Prostate gland (tissue), 2 donors: ENCODE measurements at regions not wholly inside any gene's neighbourhood (a gene's known extent, or its start where the extent isn't known, plus 50 kb on each side); places are given as distances from the start of the nearest gene placed in this dataset.
"Not testable (repeated sequence)": the region's sequence is repeated elsewhere in the genome, so short reads cannot be mapped to it uniquely, and the experiment has no call there.

Source experiments
- CTCF ChIP-seq, 4 experiments: fragments of 200-600 bp in 2 of 4; fragments of 450-650 bp in 2 of 4; sonication (generic) in 2 of 4; IDR thresholded peaks; 1 replicate in 3 of 4; 2 replicates in 1 of 4; pipeline ENCODE4 v1.5.1; 2016 to 2019; ENCODE audit warnings: antibody characterized with exemption in 4 of 4, mild to moderate bottlenecking in 2 of 4, moderate library complexity in 2 of 4
- POLR2A ChIP-seq: fragments of 450-650 bp; IDR thresholded peaks from one replicate; pipeline ENCODE4 v1.6.1; 2016; ENCODE audit warnings: antibody characterized with exemption, mild to moderate bottlenecking

DNA sequence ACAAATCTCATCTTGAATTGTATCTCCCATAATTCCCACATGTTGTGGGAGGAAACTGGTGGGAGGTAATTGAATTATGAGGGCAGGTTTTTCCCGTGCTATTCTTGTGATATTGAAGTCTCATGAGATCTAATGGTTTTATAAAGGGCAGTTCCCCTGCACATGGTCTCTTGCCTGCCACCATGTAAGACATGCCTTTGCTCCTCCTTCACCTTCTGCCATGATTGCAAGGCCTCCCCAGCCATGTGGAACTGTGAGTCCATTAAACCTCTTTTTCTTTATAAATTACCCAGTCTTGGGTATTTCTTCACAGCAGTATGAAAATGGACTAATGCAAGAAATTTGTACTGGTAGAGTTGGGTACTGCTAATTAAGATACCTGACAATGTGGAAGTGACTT, 84.6 kb downstream of the UTRN start:
- TF ChIP-seq POLR2A; CTCF (IDR thresholded peaks at IDR 0.05): not testable (repeated sequence)
